Choroid plexus epithelial cell (primary cell): ENCODE measurements at regions not wholly inside any gene's neighbourhood (a gene's known extent, or its start where the extent isn't known, plus 50 kb on each side); places are given as distances from the start of the nearest gene placed in this dataset.
"Not testable (repeated sequence)": the region's sequence is repeated elsewhere in the genome, so short reads cannot be mapped to it uniquely, and the experiment has no call there.

ENCODE experiments used
- DNase-seq: peaks from one replicate; pipeline ENCODE4 v3.0.0-alpha.2; 2010; ENCODE audit warnings: low read depth
- H3K4me3 ChIP-seq: 2 replicates; pipeline ENCODE4 v1.5.1; 2011; ENCODE audit warnings: low read depth, mild to moderate bottlenecking, control low read depth, low read length, moderate library complexity
- CTCF ChIP-seq: conservative IDR thresholded peaks from 2 replicates; pipeline ENCODE4 v1.5.1; 2011; ENCODE audit warnings: low read depth, mild to moderate bottlenecking, control low read depth, inconsistent platforms, low read length, moderate library complexity

- no peak for DNase-seq
- no peak for TF ChIP-seq CTCF
- no peak overlapping the region for H3K4me3 ChIP-seq
Measured at GRCh38 chr1:233500106-233500505, 113.8 kb upstream of the KCNK1 start.

- no peak overlapping the region for H3K4me3 ChIP-seq
- no peak for DNase-seq
- TF ChIP-seq CTCF, result no peak
Measured at GRCh38 chr1:233503366-233503954, 110.4 kb upstream of the KCNK1 start.

GRCh38 chr1:233505130-233505529 lies 108.8 kb upstream of the KCNK1 start:
- H3K4me3 ChIP-seq, result no peak overlapping the region
- TF ChIP-seq CTCF, result no peak

GRCh38 chr1:233505889-233506288 lies 108.0 kb upstream of the KCNK1 start:
- DNase-seq, H3K4me3 ChIP-seq: not testable (repeated sequence)

More at GRCh38 chr1:233505130-233505529, 108.8 kb upstream of the KCNK1 start:
- DNase-seq, result no peak

- TF ChIP-seq CTCF, result no peak
- H3K4me3 ChIP-seq, result no peak overlapping the region
- no peak for DNase-seq
Measured at GRCh38 chr1:233509526-233509925, 104.4 kb upstream of the KCNK1 start.

GRCh38 chr1:233512538-233512937 lies 101.4 kb upstream of the KCNK1 start:
- no peak for DNase-seq
- H3K4me3 ChIP-seq, result no peak overlapping the region
- TF ChIP-seq CTCF, result no peak

GRCh38 chr1:233513431-233513830 lies 100.5 kb upstream of the KCNK1 start:
- TF ChIP-seq CTCF, result no peak
- H3K4me3 ChIP-seq, result no peak overlapping the region
- DNase-seq, result no peak

GRCh38 chr1:233514946-233515391 lies 98.9 kb upstream of the KCNK1 start:
- no peak for TF ChIP-seq CTCF
- no peak for DNase-seq
- no peak overlapping the region for H3K4me3 ChIP-seq
